Epithelial cell of proximal tubule (primary cell): ENCODE measurements at regions not wholly inside any gene's neighbourhood (a gene's known extent, or its start where the extent isn't known, plus 50 kb on each side); places are given as distances from the start of the nearest gene placed in this dataset.

Source experiments
- DNase-seq: peaks from one replicate; pipeline ENCODE4 v3.0.0-alpha.2; 2011; ENCODE audit warnings: low read depth
- H3K4me3 ChIP-seq: 2 replicates; pipeline ENCODE4 v1.5.1; 2011; ENCODE audit warnings: low read depth, mild to moderate bottlenecking, low read length
- TF ChIP-seq, protein P1 (sequence below): conservative IDR thresholded peaks from 2 replicates; pipeline ENCODE4 v1.5.1; 2012; ENCODE audit warnings: low read depth, mild to moderate bottlenecking, low read length

DNA sequence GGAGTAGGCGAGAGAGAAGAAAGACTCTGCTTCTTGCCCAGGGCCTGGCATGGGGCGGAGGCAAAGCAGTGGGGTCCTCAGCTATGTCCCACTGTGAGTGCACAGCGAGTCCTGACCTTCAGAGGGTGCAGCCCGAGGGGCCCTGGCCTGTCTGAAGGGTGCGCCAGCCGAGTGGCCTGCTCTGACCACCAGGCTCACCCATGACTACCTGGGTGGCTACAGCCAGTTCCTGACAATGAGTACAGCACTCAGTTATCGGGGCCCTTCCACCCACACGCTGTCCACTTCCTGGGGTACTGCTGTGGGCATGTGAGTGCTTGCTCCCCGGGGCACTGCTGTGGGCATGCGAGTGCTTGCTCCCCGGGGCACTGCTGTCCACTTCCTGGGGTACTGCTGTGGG, 74.1 kb upstream of the B3GAT1 start:
- H3K4me3 ChIP-seq, result no peak overlapping the region
- no peak for DNase-seq
- TF ChIP-seq, protein P1, sequence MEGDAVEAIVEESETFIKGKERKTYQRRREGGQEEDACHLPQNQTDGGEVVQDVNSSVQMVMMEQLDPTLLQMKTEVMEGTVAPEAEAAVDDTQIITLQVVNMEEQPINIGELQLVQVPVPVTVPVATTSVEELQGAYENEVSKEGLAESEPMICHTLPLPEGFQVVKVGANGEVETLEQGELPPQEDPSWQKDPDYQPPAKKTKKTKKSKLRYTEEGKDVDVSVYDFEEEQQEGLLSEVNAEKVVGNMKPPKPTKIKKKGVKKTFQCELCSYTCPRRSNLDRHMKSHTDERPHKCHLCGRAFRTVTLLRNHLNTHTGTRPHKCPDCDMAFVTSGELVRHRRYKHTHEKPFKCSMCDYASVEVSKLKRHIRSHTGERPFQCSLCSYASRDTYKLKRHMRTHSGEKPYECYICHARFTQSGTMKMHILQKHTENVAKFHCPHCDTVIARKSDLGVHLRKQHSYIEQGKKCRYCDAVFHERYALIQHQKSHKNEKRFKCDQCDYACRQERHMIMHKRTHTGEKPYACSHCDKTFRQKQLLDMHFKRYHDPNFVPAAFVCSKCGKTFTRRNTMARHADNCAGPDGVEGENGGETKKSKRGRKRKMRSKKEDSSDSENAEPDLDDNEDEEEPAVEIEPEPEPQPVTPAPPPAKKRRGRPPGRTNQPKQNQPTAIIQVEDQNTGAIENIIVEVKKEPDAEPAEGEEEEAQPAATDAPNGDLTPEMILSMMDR, result no peak

DNA sequence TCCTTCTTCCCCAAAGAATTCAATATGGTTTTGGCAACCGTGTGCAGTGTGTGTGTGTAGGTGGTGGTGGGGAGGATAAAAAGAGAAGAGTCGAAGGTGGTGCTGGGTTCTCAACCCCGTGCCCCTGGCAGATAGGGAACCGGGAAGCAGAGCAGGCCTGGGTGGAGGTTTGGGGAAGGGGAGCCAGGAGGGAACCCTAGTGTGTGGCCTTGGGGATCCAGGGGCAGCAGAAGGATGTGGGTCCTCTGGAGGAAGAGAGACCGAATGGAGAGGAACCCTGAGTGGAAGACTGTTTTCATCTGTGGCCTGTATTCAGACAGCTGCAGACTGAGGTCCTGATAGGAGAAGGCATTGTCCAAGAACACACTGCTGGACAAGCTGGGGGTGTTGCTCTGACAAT, 73.3 kb upstream of the B3GAT1 start:
- DNase-seq, result no peak
- no peak overlapping the region for H3K4me3 ChIP-seq
- TF ChIP-seq, protein P1, result no peak

DNA sequence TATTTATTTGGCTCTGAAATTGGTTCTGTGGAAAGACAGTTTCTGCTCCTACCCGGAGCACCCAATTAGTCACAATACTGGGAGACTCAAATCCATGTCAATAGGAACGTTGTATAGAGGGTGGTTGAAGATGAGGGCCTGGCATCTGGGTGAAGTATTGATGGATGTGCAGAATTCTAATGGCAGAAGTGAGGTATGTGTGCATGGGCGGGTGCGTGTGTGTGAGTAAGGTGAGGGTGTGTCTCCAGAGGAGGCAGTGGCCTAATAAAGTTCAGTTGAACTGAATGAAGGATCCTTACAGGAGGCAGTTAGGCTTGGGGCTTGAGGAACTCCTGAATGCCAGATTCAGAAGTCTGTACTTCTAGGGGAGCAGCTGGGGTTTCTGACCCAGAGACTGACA, 71.8 kb upstream of the B3GAT1 start:
- no peak overlapping the region for H3K4me3 ChIP-seq
- DNase-seq, result no peak
- TF ChIP-seq, protein P1, result no peak

DNA sequence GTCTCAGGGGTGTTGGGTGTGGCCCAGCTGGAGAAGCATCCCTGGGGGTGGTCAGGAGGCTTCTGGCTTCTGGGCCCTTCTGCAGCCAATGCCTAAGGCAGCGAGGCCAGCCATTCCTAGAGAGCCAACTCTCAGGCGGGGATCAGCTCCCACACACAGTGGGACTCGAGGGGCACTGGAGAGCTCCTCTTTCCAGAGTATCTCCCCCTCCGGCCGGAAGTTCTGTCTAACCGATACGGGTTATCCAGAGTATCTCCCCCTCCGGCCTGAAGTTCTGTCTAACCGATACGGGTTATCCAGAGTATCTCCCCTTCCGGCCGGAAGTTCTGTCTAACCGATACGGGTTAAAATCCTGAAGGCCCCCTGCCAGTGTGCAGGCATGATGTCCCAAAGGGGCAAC, 71.2 kb upstream of the B3GAT1 start:
- DNase-seq, result no peak
- H3K4me3 ChIP-seq, result no peak overlapping the region
- TF ChIP-seq, protein P1, result no peak

DNA sequence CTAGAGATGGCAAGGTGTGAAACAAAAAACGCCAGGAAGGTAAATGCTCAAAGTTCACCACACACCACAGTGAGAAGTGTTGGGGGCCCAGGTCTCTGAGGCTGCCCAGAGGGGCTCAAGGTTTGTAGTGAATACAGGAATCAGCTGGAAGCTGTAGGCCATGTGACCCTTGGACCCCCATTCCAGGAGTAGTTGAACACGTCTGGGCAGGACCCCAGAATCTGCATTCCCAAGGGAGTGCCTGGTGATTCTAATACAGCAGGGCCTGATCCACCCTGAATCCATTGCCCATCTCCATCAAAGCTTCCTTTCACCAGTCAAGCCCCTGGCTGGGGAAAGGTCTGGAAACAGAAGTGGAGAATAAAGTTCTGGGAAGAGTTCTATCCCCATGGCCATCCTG, 70.8 kb upstream of the B3GAT1 start:
- no peak overlapping the region for H3K4me3 ChIP-seq
- DNase-seq, result no peak
- TF ChIP-seq, protein P1, result no peak

DNA sequence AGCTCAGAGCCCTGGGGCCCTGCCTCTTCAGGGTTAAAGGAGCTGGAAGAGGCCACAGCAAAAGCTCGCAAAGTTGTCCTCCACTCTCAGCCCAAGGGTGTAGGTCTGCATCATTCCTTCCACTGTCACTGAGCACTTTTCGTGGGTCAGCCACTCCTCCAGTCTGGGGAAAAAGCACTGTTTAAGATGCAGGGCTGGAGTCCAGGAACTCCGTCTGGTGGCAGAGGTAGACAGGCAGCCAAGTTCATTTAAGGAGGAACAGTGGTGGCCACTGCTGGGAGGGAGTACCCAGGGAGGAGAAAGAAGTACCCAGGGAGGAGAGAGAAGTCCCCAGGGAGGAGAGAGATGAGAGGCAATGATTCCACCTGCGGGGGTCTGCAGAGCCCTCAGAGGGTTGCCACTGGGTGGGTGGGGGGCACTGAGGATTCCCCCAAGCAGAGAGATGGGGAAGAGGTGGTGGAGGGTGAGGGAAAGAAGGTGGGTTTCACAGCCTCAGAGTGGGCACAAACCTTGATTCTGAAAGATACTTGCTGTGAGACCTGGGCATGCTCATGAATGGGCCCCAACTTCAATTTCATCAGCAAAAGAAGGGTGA, 70.0 kb upstream of the B3GAT1 start:
- TF ChIP-seq, protein P1, result no peak
- no peak for DNase-seq
- no peak overlapping the region for H3K4me3 ChIP-seq

DNA sequence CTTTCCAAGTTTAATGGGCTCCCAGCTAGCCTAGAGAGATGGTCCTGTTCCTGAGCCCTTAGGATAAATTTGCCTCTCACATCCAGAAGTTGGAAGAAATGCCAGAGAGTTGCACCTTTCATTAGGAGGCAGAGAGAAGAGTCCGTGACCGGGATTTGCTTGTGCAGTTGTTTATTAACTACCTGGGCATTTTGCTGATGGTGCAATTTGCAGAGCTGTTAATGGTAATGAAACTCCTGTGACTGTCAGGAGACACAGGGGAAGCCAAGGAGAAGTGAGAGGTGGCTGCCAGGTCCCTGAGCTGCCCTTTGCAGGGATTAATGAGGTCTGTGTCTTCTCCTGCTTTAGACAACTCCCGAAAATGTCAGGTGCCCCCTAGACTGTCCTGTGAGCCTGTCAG, 69.1 kb upstream of the B3GAT1 start:
- TF ChIP-seq, protein P1, result no peak

More for the DNA sequence above, 69.1 kb upstream of the B3GAT1 start:
- peak; percentile 6 for DNase-seq
- H3K4me3 ChIP-seq, result no peak overlapping the region
